HG02973 (cell line): ENCODE measurements at regions not wholly inside any gene's neighbourhood (a gene's known extent, or its start where the extent isn't known, plus 50 kb on each side); places are given as distances from the start of the nearest gene placed in this dataset.

Experiments
- ATAC-seq: cut with Tn5 transposase; IDR thresholded peaks from one replicate; pipeline ENCODE4 v1.9.1; 2021; ENCODE audit warnings: moderate library complexity; ENCODE audit not compliant: unreplicated experiment

- ATAC-seq: no peak
Observed at GRCh38 chrX:69365755-69366154, 138.4 kb upstream of the NALF2 start.

GRCh38 chrX:69365349-69365748 is 138.8 kb upstream of the NALF2 start:
- ATAC-seq: no peak

DNA sequence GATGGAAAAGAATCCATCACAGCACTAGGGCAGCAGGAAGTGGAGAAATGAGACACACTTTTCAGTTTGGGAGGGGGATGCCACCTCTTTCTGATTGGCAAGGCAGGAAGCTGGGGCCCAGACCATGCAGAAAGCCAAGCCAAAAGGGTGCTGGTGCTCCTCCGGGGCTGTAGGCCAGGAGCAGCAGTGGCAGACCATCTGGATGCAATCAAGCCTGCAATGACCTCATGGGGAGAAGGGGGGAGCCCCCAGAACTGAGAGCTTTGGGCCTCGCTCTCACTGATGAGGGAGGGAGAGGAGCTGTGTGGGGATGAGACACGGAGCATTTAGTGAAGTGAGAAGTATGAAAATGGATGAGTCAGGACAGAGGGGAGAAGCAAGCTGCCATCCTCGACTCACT is 141.3 kb upstream of the NALF2 start:
- no peak for ATAC-seq

GRCh38 chrX:69362354-69362753 is 141.8 kb upstream of the NALF2 start:
- ATAC-seq: no peak

GRCh38 chrX:69361311-69361845 is 142.7 kb upstream of the NALF2 start:
- ATAC-seq: no peak

GRCh38 chrX:69357317-69357716 is 146.8 kb upstream of the NALF2 start:
- ATAC-seq: no peak

GRCh38 chrX:69324851-69325250 is 159.6 kb upstream of the PJA1 start:
- ATAC-seq: no peak

- ATAC-seq: no peak
Observed at GRCh38 chrX:69323786-69324720, 158.8 kb upstream of the PJA1 start.

- no peak for ATAC-seq
Observed at GRCh38 chrX:69321789-69322188, 156.5 kb upstream of the PJA1 start.

- ATAC-seq: no peak
Observed at GRCh38 chrX:69321006-69321655, 155.9 kb upstream of the PJA1 start.

- no peak for ATAC-seq
Observed at GRCh38 chrX:69320116-69320515, 154.9 kb upstream of the PJA1 start.

DNA sequence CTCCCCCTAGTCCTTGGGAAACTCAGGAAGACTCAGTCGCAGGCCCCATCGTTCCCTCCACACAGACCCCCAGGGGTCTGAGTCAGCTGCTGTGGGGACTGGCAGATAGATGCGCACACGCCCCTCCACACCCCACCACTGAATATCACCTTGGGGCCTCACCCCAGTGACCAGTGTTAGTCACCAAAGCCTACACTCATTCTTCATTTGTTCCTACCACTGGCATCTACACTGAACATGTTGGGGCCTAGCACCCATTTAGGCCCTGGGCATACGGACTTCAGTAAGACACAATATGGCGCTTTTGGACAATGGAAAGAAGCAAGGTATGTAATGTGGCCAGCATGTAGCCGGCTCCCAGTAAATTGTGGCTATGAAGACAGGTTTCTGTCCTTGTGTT is 154.1 kb upstream of the PJA1 start:
- no peak for ATAC-seq

GRCh38 chrX:69318651-69319340 is 153.5 kb upstream of the PJA1 start:
- ATAC-seq: no peak

- no peak for ATAC-seq
Observed at GRCh38 chrX:69317721-69318120, 152.5 kb upstream of the PJA1 start.

GRCh38 chrX:69314436-69315348 is 149.4 kb upstream of the PJA1 start:
- no peak for ATAC-seq

DNA sequence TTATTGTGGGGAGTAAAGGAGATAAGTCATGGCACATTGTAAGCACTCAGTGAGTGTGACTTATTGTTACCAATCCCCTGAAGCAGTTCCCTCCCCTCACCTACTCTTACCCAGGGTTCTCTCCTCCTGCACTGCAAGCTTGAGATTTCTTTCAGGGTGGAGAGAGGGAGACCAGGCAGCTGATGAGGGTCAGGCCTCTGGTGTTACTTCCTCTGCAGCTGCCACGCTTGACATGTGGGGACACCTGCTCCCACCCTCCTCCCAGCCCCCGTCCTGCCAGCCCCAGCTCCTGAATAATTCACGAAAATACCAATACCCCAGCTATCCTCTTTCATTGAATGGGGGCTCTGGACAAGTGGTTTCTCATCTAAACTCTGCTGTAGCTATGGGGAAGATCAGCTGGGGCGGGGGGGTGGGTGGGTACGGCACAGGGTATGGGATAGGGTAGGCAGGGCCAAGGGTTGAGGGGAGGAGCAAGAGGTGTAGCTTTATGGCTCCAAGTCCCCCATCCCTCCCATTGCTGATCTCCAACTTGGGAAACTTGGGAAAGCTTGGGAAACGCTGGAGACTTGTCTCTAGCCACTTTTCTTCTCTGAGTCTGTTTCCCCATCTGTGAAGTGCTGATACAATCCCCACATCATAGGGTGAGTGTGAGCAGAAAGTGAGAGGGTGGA is 148.5 kb upstream of the PJA1 start:
- ATAC-seq: no peak

- no peak for ATAC-seq
Observed at GRCh38 chrX:69311936-69312670, 146.8 kb upstream of the PJA1 start.

DNA sequence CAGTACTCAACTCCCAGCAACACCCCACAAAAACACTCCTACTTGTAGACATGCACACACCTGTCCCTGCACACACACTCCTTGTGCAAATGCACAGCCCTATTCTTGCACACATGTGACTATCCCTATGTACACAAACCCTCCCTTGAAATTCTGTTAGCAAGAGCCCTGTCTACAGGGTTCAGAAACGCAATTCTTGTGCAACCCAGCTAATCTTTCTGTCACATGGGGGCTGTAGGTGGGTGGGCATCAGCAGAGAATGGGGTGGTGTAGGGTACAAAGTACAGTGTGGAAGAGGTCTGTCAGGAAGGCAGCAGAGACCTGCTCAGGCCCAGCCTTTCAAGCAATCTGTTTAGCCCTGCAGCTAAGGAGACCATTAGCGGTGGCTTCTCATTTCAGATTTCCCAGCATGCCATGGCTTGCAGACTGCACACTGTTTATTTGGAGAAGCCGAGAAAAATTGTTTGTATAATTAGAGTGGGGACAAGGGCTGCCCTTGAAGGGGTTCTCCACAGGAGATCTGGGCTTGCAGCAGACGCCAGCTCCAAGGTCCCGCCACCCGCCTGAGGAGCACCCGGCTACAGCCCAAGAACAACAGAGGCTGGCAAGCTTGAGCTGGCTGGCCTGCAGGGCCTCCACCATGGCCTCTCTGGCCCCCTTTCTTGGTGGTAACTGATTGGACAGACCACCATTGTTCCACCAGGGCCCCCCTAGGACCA is 144.0 kb upstream of the PJA1 start:
- ATAC-seq: no peak

DNA sequence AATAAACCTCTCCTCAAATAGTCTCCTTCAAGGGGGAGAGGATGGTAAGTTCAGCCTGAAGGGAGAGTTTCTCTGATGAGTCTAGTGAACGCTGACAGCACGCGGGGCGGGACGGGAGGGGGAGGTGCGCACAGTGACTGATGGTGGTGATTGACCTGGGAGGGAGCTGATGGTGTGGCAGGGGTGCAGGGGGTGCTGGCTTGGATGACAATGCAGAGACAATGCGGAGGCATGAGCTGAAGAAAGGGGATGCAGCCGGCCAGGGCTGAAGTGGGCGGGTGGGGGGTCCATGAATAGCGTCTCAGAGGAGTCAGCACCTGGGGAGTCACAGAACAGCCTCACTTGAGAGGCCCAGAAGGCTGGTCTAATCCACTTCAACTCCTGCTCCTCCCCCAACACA is 142.5 kb upstream of the PJA1 start:
- ATAC-seq: no peak
